COLO668 (cell line): ENCODE measurements at regions not wholly inside any gene's neighbourhood (a gene's known extent, or its start where the extent isn't known, plus 50 kb on each side); places are given as distances from the start of the nearest gene placed in this dataset.

Experiments
- DNase-seq: peaks from one replicate; lab custom pipeline; 2025; ENCODE audit not compliant: unreplicated experiment; lab: John Stamatoyannopoulos, UW

- DNase-seq = peak; percentile 5
Measured at GRCh38 chr5:90135779-90136378, 273.7 kb downstream of the CETN3 start.

- DNase-seq = no peak
Measured at GRCh38 chr5:90134892-90135291, 274.7 kb downstream of the CETN3 start.

GRCh38 chr5:90134381-90134780 is 275.2 kb downstream of the CETN3 start:
- no peak for DNase-seq

GRCh38 chr5:90133941-90134340 is 275.6 kb downstream of the CETN3 start:
- DNase-seq = no peak

GRCh38 chr5:90131383-90132133 is 278.0 kb downstream of the CETN3 start:
- no peak for DNase-seq

GRCh38 chr5:90128551-90128950 is 281.0 kb downstream of the CETN3 start:
- no peak for DNase-seq

GRCh38 chr5:90119531-90119971 is 290.0 kb downstream of the CETN3 start:
- DNase-seq = no peak

GRCh38 chr5:90117005-90117404 is 292.6 kb downstream of the CETN3 start:
- DNase-seq = no peak

GRCh38 chr5:90113108-90113507 is 296.4 kb downstream of the CETN3 start:
- no peak for DNase-seq

- DNase-seq = no peak
Measured at GRCh38 chr5:90112033-90112692, 297.4 kb downstream of the CETN3 start.

GRCh38 chr5:90111364-90112032 is 298.1 kb downstream of the CETN3 start:
- DNase-seq = no peak

- DNase-seq = no peak
Measured at GRCh38 chr5:90109285-90109684, 300.3 kb downstream of the CETN3 start.

- no peak for DNase-seq
Measured at GRCh38 chr5:90099099-90099498, 310.5 kb downstream of the CETN3 start.

GRCh38 chr5:90097082-90097477 is 312.5 kb downstream of the CETN3 start:
- DNase-seq = no peak

GRCh38 chr5:90096415-90097081 is 313.0 kb downstream of the CETN3 start:
- no peak for DNase-seq

GRCh38 chr5:90095292-90096060 is 314.1 kb downstream of the CETN3 start:
- no peak for DNase-seq

- no peak for DNase-seq
Measured at GRCh38 chr5:90093751-90094485, 315.6 kb downstream of the CETN3 start.

- DNase-seq = no peak
Measured at GRCh38 chr5:90092734-90093133, 316.8 kb downstream of the CETN3 start.

- no peak for DNase-seq
Measured at GRCh38 chr5:90084342-90084741, 325.2 kb downstream of the CETN3 start.
